ENCODE measurements at regions not wholly inside any gene's neighbourhood (a gene's known extent, or its start where the extent isn't known, plus 50 kb on each side); places are given as distances from the start of the nearest gene placed in this dataset.

DNA sequence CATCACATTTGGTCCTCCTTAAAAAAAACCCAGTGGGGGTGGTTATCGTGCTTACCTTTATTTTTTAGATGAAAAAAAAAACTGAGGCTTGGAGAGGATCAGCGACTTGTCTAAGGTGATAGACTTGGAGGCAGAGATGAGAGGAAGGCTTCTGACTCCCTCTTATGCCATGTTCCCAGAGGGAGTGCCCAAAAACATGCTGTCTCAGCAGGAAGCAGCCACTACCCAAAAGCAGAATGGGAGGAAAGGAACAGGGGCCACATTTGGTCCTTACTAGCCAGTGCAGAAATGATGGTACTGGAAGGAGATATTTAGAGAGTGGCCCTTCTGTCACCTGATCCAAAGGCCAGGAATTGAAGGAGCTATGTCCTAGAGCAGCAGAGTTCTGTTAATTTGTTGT is 118.4 kb downstream of the B3GNT2 start (continued):
- TF ChIP-seq ZNF510 (tag by site-specific recombination; IDR thresholded peaks at IDR 0.05; ENCODE audit: insufficient replicate concordance): no peak

DNA sequence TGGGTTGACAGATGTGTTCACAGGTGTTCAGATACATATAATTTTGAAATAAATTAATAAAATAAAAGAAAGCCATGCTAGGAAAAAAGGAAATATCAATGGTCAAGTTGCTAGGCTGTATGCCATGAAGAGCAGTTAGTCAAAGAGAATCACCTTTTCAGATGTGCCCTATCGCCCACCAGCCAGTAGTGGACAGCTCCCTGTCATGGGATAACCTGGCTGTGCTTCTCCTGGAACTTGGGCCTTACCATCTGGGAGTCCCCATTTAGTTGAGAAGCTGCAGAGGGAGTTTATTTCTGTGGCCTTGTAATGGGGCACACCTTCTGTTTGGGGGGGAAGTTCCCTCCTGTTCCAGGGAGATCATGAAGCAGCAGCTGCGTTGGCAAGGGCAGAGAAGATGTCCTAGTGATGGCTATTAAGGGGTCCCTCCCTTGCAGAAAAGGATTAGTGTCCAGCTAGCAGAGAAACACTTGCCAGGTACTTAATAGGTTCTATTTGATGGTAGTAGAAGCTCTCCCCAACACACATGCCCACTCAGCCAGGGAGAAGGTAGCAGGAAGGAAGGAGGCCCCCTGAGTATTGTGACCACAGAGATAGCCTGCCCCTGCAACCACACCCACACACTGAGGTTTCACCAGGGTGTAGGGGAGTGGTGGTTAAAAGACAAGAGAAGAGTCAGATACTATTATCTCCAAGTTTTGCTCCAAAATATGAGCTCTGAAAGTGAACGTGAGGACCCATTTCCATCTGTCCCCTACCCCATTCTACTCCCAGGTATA is 117.7 kb downstream of the B3GNT2 start:
- Histone ChIP-seq H3K36me3 (ENCODE audit: control insufficient read depth in 2 of 2, insufficient read depth in 1 of 2, low read length in 2 of 2) (no peaks in the 10 kb centered on the region), H3K4me1 (ENCODE audit: control insufficient read depth, insufficient read depth, low read length) (no peaks in the 10 kb centered on the region), H3K27ac (ENCODE audit: extremely low read depth, low read depth, low read length) (no peak overlapping the region), H3K4me3 (ENCODE audit: low read depth, low read length) (no peak overlapping the region), H3K9me3 (ENCODE audit: control insufficient read depth, insufficient read depth, low read depth, low read length) (no peaks in the 10 kb centered on the region)
- TF ChIP-seq, protein P1, sequence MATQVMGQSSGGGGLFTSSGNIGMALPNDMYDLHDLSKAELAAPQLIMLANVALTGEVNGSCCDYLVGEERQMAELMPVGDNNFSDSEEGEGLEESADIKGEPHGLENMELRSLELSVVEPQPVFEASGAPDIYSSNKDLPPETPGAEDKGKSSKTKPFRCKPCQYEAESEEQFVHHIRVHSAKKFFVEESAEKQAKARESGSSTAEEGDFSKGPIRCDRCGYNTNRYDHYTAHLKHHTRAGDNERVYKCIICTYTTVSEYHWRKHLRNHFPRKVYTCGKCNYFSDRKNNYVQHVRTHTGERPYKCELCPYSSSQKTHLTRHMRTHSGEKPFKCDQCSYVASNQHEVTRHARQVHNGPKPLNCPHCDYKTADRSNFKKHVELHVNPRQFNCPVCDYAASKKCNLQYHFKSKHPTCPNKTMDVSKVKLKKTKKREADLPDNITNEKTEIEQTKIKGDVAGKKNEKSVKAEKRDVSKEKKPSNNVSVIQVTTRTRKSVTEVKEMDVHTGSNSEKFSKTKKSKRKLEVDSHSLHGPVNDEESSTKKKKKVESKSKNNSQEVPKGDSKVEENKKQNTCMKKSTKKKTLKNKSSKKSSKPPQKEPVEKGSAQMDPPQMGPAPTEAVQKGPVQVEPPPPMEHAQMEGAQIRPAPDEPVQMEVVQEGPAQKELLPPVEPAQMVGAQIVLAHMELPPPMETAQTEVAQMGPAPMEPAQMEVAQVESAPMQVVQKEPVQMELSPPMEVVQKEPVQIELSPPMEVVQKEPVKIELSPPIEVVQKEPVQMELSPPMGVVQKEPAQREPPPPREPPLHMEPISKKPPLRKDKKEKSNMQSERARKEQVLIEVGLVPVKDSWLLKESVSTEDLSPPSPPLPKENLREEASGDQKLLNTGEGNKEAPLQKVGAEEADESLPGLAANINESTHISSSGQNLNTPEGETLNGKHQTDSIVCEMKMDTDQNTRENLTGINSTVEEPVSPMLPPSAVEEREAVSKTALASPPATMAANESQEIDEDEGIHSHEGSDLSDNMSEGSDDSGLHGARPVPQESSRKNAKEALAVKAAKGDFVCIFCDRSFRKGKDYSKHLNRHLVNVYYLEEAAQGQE (tag by site-specific recombination; IDR thresholded peaks at IDR 0.05): peak; percentile 52; the same call in 1 of the 2 replicates
- TF ChIP-seq ZFHX2 (tag by site-specific recombination; conservative IDR thresholded peaks at IDR 0.05) (peak; percentile 37), EGR2 (tag by site-specific recombination; IDR thresholded peaks at IDR 0.05; ENCODE audit: low read depth) (peak; percentile 49; the same call in 1 of the 2 replicates)
- TF ChIP-seq, protein P2, sequence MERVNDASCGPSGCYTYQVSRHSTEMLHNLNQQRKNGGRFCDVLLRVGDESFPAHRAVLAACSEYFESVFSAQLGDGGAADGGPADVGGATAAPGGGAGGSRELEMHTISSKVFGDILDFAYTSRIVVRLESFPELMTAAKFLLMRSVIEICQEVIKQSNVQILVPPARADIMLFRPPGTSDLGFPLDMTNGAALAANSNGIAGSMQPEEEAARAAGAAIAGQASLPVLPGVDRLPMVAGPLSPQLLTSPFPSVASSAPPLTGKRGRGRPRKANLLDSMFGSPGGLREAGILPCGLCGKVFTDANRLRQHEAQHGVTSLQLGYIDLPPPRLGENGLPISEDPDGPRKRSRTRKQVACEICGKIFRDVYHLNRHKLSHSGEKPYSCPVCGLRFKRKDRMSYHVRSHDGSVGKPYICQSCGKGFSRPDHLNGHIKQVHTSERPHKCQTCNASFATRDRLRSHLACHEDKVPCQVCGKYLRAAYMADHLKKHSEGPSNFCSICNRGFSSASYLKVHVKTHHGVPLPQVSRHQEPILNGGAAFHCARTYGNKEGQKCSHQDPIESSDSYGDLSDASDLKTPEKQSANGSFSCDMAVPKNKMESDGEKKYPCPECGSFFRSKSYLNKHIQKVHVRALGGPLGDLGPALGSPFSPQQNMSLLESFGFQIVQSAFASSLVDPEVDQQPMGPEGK (tag by site-specific recombination; IDR thresholded peaks at IDR 0.05): no peak
- POLR2A ChIA-PET: interaction anchor here (0.6 kb wide), 1 partner anchor 144 kb away, joined by 7 read pairs; no protein-coding TSS in a partner anchor
- CTCF ChIA-PET: interaction anchor here (0.8 kb wide), 1 partner anchor 16 kb away, joined by 4 read pairs; no protein-coding TSS in a partner anchor

DNA sequence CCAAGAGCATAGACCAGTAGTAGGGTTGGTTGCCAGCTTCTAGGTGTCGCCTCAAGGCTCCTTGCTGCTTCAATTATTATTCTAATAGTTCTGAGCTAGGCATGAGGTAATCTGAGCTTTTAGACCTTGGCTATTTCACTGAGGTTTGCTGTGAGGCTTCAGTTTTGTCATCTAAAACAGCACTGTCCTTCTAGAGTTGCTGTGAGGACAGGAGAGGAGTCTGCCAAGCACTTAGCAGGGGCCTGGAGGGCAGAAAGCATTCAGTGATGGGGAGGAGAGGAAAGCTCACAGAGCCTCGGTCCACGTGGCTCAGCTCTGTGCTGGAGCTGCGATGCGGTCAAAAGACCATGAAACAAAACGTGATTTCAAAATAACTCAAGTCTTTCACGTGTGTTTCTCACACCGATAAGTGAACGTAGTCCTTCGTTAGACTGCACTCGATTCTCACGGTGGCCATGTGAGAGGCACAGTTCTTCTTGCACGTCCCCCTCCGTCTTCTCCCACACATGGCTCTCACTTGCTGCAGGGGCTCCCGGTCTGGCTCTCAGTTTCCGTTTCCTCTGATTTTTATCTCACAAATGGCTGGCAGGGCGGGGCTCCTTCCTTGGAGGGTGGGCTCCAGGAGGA is 113.7 kb downstream of the B3GNT2 start:
- no peaks in the 10 kb centered on the region for H3K9me3 ChIP-seq (ENCODE audit: control insufficient read depth, insufficient read depth, low read depth, low read length)
- H3K36me3 ChIP-seq (ENCODE audit: control insufficient read depth in 2 of 2, insufficient read depth in 1 of 2, low read length in 2 of 2): no peaks in the 10 kb centered on the region
- no peak overlapping the region for H3K27ac ChIP-seq (ENCODE audit: extremely low read depth, low read depth, low read length)
- ChIA-PET POLR2A (interaction anchor here (0.6 kb wide), 1 partner anchor 48 kb away, joined by 3 read pairs; no protein-coding TSS in a partner anchor), CTCF (interaction anchor here (1.2 to 1.4 kb wide), 2 partner anchors 12 kb away, joined by 3 to 5 read pairs; no protein-coding TSS in a partner anchor)
- H3K4me3 ChIP-seq (ENCODE audit: low read depth, low read length): no peak overlapping the region
- H3K4me1 ChIP-seq (ENCODE audit: control insufficient read depth, insufficient read depth, low read length): no peaks in the 10 kb centered on the region
- TF ChIP-seq, protein P3, sequence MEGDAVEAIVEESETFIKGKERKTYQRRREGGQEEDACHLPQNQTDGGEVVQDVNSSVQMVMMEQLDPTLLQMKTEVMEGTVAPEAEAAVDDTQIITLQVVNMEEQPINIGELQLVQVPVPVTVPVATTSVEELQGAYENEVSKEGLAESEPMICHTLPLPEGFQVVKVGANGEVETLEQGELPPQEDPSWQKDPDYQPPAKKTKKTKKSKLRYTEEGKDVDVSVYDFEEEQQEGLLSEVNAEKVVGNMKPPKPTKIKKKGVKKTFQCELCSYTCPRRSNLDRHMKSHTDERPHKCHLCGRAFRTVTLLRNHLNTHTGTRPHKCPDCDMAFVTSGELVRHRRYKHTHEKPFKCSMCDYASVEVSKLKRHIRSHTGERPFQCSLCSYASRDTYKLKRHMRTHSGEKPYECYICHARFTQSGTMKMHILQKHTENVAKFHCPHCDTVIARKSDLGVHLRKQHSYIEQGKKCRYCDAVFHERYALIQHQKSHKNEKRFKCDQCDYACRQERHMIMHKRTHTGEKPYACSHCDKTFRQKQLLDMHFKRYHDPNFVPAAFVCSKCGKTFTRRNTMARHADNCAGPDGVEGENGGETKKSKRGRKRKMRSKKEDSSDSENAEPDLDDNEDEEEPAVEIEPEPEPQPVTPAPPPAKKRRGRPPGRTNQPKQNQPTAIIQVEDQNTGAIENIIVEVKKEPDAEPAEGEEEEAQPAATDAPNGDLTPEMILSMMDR (tag by site-specific recombination; IDR thresholded peaks at IDR 0.05): no peak
- no peak for TF ChIP-seq ZNF596 (tag by site-specific recombination; IDR thresholded peaks at IDR 0.05)
- TF ChIP-seq, protein P4, sequence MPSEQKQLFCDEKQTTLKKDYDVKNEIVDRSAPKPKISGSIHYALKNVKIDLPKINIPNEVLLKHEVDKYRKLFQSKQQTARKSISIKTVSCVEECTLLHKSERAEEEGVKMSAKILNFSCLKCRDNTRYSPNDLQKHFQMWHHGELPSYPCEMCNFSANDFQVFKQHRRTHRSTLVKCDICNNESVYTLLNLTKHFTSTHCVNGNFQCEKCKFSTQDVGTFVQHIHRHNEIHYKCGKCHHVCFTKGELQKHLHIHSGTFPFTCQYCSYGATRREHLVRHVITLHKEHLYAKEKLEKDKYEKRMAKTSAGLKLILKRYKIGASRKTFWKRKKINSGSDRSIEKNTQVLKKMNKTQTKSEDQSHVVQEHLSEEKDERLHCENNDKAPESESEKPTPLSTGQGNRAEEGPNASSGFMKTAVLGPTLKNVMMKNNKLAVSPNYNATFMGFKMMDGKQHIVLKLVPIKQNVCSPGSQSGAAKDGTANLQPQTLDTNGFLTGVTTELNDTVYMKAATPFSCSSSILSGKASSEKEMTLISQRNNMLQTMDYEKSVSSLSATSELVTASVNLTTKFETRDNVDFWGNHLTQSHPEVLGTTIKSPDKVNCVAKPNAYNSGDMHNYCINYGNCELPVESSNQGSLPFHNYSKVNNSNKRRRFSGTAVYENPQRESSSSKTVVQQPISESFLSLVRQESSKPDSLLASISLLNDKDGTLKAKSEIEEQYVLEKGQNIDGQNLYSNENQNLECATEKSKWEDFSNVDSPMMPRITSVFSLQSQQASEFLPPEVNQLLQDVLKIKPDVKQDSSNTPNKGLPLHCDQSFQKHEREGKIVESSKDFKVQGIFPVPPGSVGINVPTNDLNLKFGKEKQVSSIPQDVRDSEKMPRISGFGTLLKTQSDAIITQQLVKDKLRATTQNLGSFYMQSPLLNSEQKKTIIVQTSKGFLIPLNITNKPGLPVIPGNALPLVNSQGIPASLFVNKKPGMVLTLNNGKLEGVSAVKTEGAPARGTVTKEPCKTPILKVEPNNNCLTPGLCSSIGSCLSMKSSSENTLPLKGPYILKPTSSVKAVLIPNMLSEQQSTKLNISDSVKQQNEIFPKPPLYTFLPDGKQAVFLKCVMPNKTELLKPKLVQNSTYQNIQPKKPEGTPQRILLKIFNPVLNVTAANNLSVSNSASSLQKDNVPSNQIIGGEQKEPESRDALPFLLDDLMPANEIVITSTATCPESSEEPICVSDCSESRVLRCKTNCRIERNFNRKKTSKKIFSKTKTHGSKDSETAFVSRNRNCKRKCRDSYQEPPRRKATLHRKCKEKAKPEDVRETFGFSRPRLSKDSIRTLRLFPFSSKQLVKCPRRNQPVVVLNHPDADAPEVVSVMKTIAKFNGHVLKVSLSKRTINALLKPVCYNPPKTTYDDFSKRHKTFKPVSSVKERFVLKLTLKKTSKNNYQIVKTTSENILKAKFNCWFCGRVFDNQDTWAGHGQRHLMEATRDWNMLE (tag by site-specific recombination; conservative IDR thresholded peaks at IDR 0.05; ENCODE audit: low read depth): no peak
- no peak for TF ChIP-seq ZNF350 (tag by site-specific recombination; IDR thresholded peaks at IDR 0.05)
- no peak for TF ChIP-seq ZNF324 (tag by site-specific recombination; IDR thresholded peaks at IDR 0.05)
- no peak for TF ChIP-seq ZNF404 (tag by site-specific recombination; IDR thresholded peaks at IDR 0.05)
- no peak for TF ChIP-seq ZNF670 (tag by site-specific recombination; IDR thresholded peaks at IDR 0.05; ENCODE audit: low read depth)
- TF ChIP-seq, protein P5, sequence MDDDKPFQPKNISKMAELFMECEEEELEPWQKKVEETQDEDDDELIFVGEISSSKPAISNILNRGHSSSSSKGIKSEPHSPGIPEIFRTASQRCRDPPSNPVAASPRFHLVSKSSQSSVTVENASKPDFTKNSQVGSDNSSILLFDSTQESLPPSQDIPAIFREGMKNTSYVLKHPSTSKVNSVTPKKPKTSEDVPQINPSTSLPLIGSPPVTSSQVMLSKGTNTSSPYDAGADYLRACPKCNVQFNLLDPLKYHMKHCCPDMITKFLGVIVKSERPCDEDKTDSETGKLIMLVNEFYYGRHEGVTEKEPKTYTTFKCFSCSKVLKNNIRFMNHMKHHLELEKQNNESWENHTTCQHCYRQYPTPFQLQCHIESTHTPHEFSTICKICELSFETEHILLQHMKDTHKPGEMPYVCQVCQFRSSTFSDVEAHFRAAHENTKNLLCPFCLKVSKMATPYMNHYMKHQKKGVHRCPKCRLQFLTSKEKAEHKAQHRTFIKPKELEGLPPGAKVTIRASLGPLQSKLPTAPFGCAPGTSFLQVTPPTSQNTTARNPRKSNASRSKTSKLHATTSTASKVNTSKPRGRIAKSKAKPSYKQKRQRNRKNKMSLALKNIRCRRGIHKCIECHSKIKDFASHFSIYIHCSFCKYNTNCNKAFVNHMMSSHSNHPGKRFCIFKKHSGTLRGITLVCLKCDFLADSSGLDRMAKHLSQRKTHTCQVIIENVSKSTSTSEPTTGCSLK (tag by site-specific recombination; IDR thresholded peaks at IDR 0.05): no peak

Data from HEK293 (cell line).